ENCODE measurements at regions not wholly inside any gene's neighbourhood (a gene's known extent, or its start where the extent isn't known, plus 50 kb on each side); places are given as distances from the start of the nearest gene placed in this dataset.

DNA sequence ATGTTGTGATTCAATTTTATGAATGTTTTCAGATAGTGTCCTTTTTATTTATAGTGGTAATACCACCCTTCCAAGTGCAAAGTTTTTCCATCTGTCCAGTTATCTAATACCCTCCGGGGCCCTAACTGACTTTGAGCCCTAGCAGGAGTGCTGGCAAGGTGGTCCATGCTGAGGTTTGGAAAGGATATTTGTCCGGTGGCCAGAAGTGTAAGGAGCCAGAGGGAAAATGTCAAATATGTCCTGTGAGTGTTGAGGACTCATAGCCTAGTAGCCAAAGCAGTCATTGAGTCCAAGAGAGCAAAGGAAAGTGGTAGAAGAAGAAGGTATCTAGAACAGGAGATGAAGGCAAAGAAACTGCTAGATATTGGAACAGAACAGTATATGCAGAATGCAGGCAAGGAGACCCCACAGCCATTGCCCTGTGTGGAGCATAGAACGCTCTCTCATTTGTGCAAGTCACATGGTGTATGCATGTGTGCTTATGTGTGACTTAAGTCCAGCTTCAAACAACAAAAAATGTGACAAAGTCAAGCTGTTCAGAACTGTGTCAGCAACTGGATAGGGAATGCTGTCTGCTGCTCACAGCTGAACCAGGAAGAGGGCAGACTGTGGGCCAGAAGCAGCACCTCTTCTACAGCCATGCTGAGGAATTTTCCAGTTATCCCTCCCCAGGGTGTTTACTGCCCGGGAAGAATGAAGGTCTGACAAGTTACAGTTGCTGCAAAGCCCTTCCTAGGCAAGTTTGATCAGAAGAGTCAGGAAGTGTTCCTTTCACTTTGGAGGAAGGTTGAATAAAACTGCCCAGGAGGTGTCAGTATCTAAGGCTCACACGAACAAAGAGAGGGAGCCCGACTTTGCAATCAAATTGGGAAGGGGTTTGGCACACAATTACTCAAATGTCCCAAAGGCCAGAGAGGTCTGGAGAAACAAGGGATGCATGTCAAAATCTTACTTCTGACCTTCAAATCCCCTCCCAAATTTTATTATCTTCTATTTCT lies 463.3 kb upstream of the DMAC1 start:
- no peak for DNase-seq

- DNase-seq, result no peak
These were observed 462.2 kb upstream of the DMAC1 start for GRCh38 chr9:8261737-8262136.

DNA sequence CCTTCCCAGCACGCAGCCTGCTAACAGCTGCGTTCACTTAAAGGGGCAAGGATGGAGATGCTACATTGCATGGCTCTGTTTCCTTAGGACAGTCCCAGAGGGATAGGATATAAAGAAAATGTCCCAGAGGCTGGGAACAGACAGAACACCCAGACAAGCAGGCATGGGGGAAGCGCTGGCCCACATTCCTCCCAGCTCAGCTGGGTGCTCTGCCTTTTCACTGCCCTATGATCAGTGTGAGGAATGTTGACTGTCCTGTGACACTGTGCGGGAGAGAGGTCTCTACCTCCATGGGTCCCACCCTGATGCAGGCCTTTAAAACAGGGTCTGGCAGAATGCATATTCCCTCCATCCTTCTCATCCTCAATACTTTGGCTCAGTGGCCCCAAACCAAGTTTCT lies 459.4 kb upstream of the DMAC1 start:
- DNase-seq, result no peak

DNA sequence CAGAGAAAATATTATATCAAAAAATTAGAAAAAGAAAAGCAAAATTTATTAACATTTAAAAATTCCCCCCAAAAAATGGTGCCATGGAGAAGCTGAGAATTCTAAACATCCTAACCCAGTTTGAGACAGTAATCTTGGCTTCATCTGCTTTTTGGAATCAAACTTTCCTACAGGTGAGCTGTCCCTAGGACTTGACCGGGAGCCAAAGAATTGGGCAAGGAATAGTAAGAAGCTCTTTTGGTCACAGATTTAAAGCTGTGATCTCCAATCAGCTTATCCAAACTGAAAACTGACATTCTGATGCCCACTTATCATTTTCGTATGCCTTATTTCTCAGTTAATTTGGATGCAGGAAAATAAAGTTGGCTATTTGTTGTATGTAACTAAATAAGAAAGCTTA lies 457.3 kb upstream of the DMAC1 start:
- no peak for DNase-seq

GRCh38 chr9:8255850-8256249 lies 456.3 kb upstream of the DMAC1 start:
- no peak for DNase-seq

GRCh38 chr9:8254541-8254940 lies 455.0 kb upstream of the DMAC1 start:
- DNase-seq, result peak in 3 of 58 donors; percentile 8 to 20 (median 16)

DNA sequence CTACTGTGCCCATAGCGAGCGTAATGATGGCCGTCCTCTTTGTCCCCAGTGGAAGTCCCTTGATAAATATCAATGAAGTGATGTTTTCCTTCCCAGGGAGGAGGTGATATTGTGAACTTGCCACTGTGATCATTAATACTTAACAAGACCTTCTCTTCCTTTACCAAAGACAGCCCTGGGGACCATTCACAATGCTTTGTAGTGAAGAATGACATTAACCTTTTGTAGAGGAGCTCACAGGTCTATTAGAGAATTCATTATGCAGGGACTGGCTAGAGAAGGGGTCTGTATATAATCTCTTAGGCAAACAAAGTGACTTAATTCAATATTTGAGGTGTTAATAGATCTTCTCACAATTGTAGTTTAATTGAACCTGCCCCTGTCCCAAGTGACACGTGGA lies 452.9 kb upstream of the DMAC1 start:
- no peak for DNase-seq

DNA sequence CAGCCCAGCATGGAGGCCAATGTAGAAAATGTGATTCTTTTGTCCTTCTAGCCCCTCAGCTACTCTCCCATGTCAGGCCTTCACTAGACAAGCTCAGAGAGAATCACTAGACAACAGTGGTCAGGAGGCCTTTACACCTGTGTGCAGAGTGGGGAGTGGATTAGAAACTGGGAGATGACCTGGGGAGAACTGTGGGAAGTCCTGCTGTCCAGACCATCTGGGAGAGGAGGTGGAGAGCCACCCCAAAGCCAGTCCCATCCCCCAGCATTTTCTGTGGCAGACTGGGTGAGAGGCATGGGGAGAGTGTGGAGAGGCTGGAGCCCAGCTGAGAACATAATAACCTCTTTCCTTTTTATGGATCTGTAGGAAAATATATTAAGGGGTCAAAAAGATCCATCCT lies 452.0 kb upstream of the DMAC1 start:
- DNase-seq, result no peak

GRCh38 chr9:8244505-8245092 lies 445.0 kb upstream of the DMAC1 start:
- DNase-seq, result no peak

GRCh38 chr9:8241201-8241600 lies 441.6 kb upstream of the DMAC1 start:
- DNase-seq, result no peak

- no peak for DNase-seq
These were observed 437.5 kb upstream of the DMAC1 start for GRCh38 chr9:8237096-8237495.

GRCh38 chr9:8235489-8235888 lies 435.9 kb upstream of the DMAC1 start:
- DNase-seq, result no peak

GRCh38 chr9:8234316-8234715 lies 434.7 kb upstream of the DMAC1 start:
- DNase-seq, result no peak

DNA sequence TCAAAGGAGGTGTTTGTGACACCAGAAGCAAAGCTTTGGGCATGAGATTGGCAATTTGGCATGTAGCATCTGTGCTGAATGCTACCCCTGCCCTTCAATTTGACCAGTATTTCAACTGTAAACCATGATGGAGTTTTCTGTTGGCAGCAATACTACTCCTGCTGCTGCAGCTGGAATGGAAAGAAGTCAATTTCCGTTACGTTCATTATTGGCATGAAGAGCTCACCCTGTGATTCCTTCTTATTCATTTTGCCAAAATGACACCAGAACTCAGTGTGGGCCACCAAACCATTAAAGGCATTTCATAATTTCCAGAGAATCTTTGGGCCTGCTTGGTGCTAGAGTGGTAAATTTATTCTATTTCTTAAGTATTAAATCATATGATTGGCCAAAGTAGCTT lies 433.1 kb upstream of the DMAC1 start:
- DNase-seq, result no peak

DNA sequence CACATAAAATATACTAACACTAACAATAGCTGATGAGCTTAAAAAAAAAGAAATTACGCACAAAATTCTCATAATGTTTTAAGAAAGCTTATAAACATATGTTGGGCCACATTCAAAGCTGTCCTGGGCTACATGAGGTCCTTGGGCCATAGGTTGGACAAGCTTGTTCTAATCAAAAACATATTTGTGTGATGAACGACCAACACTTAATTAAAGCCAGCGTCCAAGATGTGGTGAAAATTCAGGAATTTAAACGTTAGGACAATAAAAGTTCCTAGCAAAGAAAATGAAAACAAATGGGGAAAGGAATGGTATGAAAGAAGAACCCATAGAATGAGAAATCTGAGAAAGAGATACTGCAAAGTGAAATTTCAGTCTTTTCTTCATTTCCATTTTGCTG lies 429.6 kb upstream of the DMAC1 start:
- DNase-seq, result no peak

- no peak for DNase-seq
These were observed 424.8 kb upstream of the DMAC1 start for GRCh38 chr9:8224381-8224801.

DNA sequence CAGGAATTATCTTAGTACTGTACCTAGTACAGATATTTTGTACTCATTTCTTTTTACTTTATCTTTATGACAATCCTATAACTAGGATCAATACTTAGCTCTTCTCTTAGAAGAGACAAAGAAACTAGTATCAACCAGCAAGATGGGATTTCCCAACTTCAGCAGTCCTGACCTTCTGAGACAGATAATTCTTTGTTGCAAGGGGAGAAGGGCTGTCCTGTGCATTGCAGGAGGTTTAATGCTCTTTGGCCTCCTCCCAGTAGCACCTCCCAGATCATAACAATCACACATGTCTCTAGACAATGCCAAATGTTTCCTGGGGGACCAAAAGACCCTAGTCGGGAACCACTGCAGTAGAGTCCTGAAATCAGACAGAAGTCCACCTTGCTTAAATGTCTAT lies 424.3 kb upstream of the DMAC1 start:
- DNase-seq, result no peak

- DNase-seq, result no peak
These were observed 421.9 kb upstream of the DMAC1 start for GRCh38 chr9:8221462-8221861.

GRCh38 chr9:8208465-8208864 lies 408.9 kb upstream of the DMAC1 start:
- no peak for DNase-seq

DNA sequence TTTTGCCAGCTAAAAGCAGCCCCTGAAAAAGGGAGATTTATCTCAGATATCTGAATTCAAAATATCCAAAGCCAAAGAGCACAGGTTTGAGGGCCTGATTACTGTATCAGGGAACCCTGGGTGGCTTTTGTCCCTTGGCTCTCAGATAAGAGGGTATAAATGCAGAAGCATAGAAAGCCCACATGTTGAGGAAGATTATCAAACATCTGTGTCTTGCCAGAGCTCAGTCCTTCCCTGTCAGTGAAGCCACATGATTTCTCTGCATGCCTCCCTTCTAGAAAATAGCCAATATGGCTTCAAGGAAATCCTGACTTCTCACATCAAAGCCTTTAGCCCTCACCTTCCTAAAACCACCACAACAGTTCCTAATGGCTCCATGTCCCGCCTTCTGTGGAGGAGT lies 408.0 kb upstream of the DMAC1 start:
- no peak for DNase-seq

- no peak for DNase-seq
These were observed 407.1 kb upstream of the DMAC1 start for GRCh38 chr9:8206720-8207119.

GRCh38 chr9:8205576-8205975 lies 406.0 kb upstream of the DMAC1 start:
- no peak for DNase-seq

GRCh38 chr9:8189881-8190280 lies 390.3 kb upstream of the DMAC1 start:
- no peak for DNase-seq

Data from anterior cingulate cortex (tissue), 58 donors.